ENCODE measurements at regions not wholly inside any gene's neighbourhood (a gene's known extent, or its start where the extent isn't known, plus 50 kb on each side); places are given as distances from the start of the nearest gene placed in this dataset.

GRCh38 chr3:117016378-117016777 is 306.8 kb downstream of the TUSC7 start:
- 98% methylated on average over 2 of the region's 2 CpGs for WGBS
- no peaks in the 10 kb centered on the region for H3K36me3 ChIP-seq
- no peaks in the 10 kb centered on the region for H3K9me3 ChIP-seq
- intact Hi-C loops (cut with DNase I), result loop anchor here (5.0 to 10.0 kb wide), 2 partner anchors 242 to 341 kb away; no protein-coding TSS in a partner anchor
- no peaks in the 10 kb centered on the region for H3K4me1 ChIP-seq (replicated peaks)
- no peak overlapping the region for H3K27ac ChIP-seq
- H3K27me3 ChIP-seq (replicated peaks; ENCODE audit: insufficient read depth), result no peaks in the 10 kb centered on the region
- no peak for DNase-seq (ENCODE audit: low spot score)
- TF ChIP-seq POLR2A (IDR thresholded peaks at IDR 0.05) (no peak), POLR2AphosphoS5 (IDR thresholded peaks at IDR 0.05) (no peak), CTCF (IDR thresholded peaks at IDR 0.05) (no peak)
- no peak overlapping the region for H3K4me3 ChIP-seq

GRCh38 chr3:117017135-117017894 is 307.7 kb downstream of the TUSC7 start:
- no peak for TF ChIP-seq POLR2A (IDR thresholded peaks at IDR 0.05)
- TF ChIP-seq CTCF (IDR thresholded peaks at IDR 0.05), result no peak
- TF ChIP-seq POLR2AphosphoS5 (IDR thresholded peaks at IDR 0.05), result no peak
- intact Hi-C loops (cut with DNase I), result loop anchor here (5.0 to 10.0 kb wide), 2 partner anchors 243 to 340 kb away; no protein-coding TSS in a partner anchor
- Histone ChIP-seq H3K27me3 (replicated peaks; ENCODE audit: insufficient read depth) (no peaks in the 10 kb centered on the region), H3K4me1 (replicated peaks) (no peaks in the 10 kb centered on the region), H3K36me3 (no peaks in the 10 kb centered on the region), H3K4me3 (no peak overlapping the region), H3K27ac (no peak overlapping the region), H3K9me3 (no peaks in the 10 kb centered on the region)
- no peak for DNase-seq (ENCODE audit: low spot score)
- 77% methylated on average over 7 of the region's 7 CpGs for WGBS

- no peak overlapping the region for H3K4me3 ChIP-seq
- DNase-seq (ENCODE audit: low spot score), result no peak
- 37% methylated on average over 5 of the region's 5 CpGs for WGBS
Measured at GRCh38 chr3:117018655-117019054, 309.1 kb downstream of the TUSC7 start.

GRCh38 chr3:117019082-117019713 is 309.6 kb downstream of the TUSC7 start:
- Histone ChIP-seq H3K9me3 (no peaks in the 10 kb centered on the region), H3K4me1 (replicated peaks) (no peaks in the 10 kb centered on the region), H3K27me3 (replicated peaks; ENCODE audit: insufficient read depth) (no peaks in the 10 kb centered on the region), H3K36me3 (no peaks in the 10 kb centered on the region), H3K4me3 (no peak overlapping the region), H3K27ac (no peak overlapping the region)
- TF ChIP-seq CTCF (IDR thresholded peaks at IDR 0.05) (peak; percentile 26 to 77 (median 70)), POLR2A (IDR thresholded peaks at IDR 0.05) (no peak), POLR2AphosphoS5 (IDR thresholded peaks at IDR 0.05) (no peak)
- 22% methylated on average over 7 of the region's 7 CpGs for WGBS
- intact Hi-C loops (cut with DNase I), result loop anchor here (5.0 to 10.0 kb wide), 2 partner anchors 244 to 338 kb away; no protein-coding TSS in a partner anchor
- peak; percentile 52 for DNase-seq (ENCODE audit: low spot score)

More at GRCh38 chr3:117018655-117019054, 309.1 kb downstream of the TUSC7 start:
- intact Hi-C loops (cut with DNase I), result loop anchor here (5.0 to 10.0 kb wide), 2 partner anchors 244 to 339 kb away; no protein-coding TSS in a partner anchor
- TF ChIP-seq POLR2A (IDR thresholded peaks at IDR 0.05) (no peak), CTCF (IDR thresholded peaks at IDR 0.05) (no peak), POLR2AphosphoS5 (IDR thresholded peaks at IDR 0.05) (no peak)
- no peak overlapping the region for H3K27ac ChIP-seq
- H3K9me3 ChIP-seq, result no peaks in the 10 kb centered on the region
- H3K36me3 ChIP-seq, result no peaks in the 10 kb centered on the region
- no peaks in the 10 kb centered on the region for H3K27me3 ChIP-seq (replicated peaks; ENCODE audit: insufficient read depth)
- H3K4me1 ChIP-seq (replicated peaks), result no peaks in the 10 kb centered on the region

Data from prostate gland (tissue), 2 donors.